ENCODE measurements at regions not wholly inside any gene's neighbourhood (a gene's known extent, or its start where the extent isn't known, plus 50 kb on each side); places are given as distances from the start of the nearest gene placed in this dataset.

DNA sequence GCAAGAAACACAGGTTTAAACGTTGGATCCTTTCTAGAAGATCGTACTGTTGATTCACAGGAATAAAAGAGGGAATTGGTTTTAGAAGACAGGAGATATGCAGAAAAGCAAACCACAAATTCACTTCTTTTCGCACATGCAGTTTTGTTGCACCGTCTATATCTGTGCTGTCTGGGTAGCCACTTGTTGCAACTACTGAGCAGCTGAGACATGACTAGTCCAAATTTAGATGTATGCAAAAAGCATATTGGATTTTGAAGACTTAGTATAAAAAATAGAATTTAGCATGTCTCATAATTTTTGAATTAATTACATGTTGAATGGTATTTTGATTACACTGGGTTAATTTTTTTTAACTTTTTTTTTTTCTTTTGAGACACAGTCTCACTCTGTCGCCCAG is 176.3 kb downstream of the KLF12 start:
- TF ChIP-seq CTCF (IDR thresholded peaks at IDR 0.05) (no peak), POLR2A (IDR thresholded peaks at IDR 0.05) (no peak)

Data from body of pancreas (tissue), 4 donors.